H1 (cell line): ENCODE measurements at regions not wholly inside any gene's neighbourhood (a gene's known extent, or its start where the extent isn't known, plus 50 kb on each side); places are given as distances from the start of the nearest gene placed in this dataset.

Experiments
- CTCF ChIA-PET: fragments of 300-600 bp; sonication (Branson Sonifier 250); formaldehyde crosslinking; loops from one replicate; lab custom pipeline; 2021; ENCODE audit not compliant: partially characterized antibody; lab: Charles Lee
- POLR2A ChIA-PET: fragments of 300-600 bp; sonication (Branson Sonifier 250); formaldehyde crosslinking; loops from one replicate; lab custom pipeline; 2021; ENCODE audit warnings: inconsistent platforms; ENCODE audit not compliant: partially characterized antibody; lab: Charles Lee
- DNase-seq, 2 experiments: peaks; one replicate each; pipeline versions ENCODE4 v3.0.0 to v3.0.0-alpha.2; 2010 to 2022; ENCODE audit warnings: low spot score in 2 of 2, low read depth in 1 of 2, mixed read lengths in 1 of 2
- FAIRE-seq: peaks from 2 replicates; lab custom pipeline; 2011; peaks lifted over from hg19 to GRCh38; lab: Jason Lieb, UNC
- H2AFZ ChIP-seq: 2 replicates; pipeline ENCODE4 v1.8.1; 2012; ENCODE audit warnings: low read length, inconsistent platforms
- H2AK5ac ChIP-seq: 2 replicates; pipeline ENCODE4 v1.6.1; 2013; ENCODE audit warnings: low read depth, low read length
- H2BK120ac ChIP-seq: replicated peaks from 2 replicates; pipeline ENCODE3; 2013; ENCODE audit warnings: low read depth, low read length, inconsistent platforms
- H2BK12ac ChIP-seq: 2 replicates; pipeline ENCODE4 v1.6.1; 2013; ENCODE audit warnings: low read depth, low read length
- H2BK15ac ChIP-seq: 2 replicates; pipeline ENCODE4 v1.6.1; 2013; ENCODE audit warnings: low read length
- H2BK20ac ChIP-seq: 2 replicates; pipeline ENCODE4 v1.6.1; 2013; ENCODE audit warnings: low read length
- H2BK5ac ChIP-seq: 2 replicates; pipeline ENCODE4 v1.6.1; 2013; ENCODE audit warnings: low read depth, low read length
- H3K14ac ChIP-seq: 2 replicates; pipeline ENCODE4 v1.6.1; 2013; ENCODE audit warnings: inconsistent platforms; ENCODE audit not compliant: insufficient read length
- H3K18ac ChIP-seq: 2 replicates; pipeline ENCODE4 v1.6.1; 2013; ENCODE audit warnings: low read length; ENCODE audit errors: extremely low read depth
- H3K23ac ChIP-seq: 2 replicates; pipeline ENCODE4 v1.6.1; 2013; ENCODE audit warnings: inconsistent platforms; ENCODE audit not compliant: insufficient read length
- H3K23me2 ChIP-seq: 2 replicates; pipeline ENCODE4 v1.6.1; 2013; ENCODE audit warnings: low read depth, low read length
- H3K27ac ChIP-seq: 2 replicates; pipeline ENCODE4 v1.6.1; 2011; ENCODE audit warnings: low read depth, low read length, inconsistent platforms
- H3K27me3 ChIP-seq, 4 experiments: replicated peaks in 1 of 4; 1 replicate in 1 of 4; 2 replicates in 3 of 4; pipeline versions ENCODE4 v1.6.1 to v1.8.1; 2011 to 2013; ENCODE audit warnings: low read length in 3 of 4, mild to moderate bottlenecking in 3 of 4, inconsistent platforms in 2 of 4, mixed read lengths in 2 of 4, moderate library complexity in 1 of 4; ENCODE audit not compliant: control insufficient read depth in 3 of 4, insufficient read depth in 3 of 4; ENCODE audit errors: extremely low read depth in 1 of 4
- H3K36me3 ChIP-seq, 4 experiments: 2 replicates each; pipeline versions ENCODE4 v1.6.1 to v1.8.1; 2011 to 2013; ENCODE audit warnings: mild to moderate bottlenecking in 4 of 4, low read length in 3 of 4, moderate library complexity in 2 of 4, control low read depth in 1 of 4, inconsistent platforms in 1 of 4; ENCODE audit not compliant: insufficient read depth in 4 of 4, control insufficient read depth in 2 of 4
- H3K4ac ChIP-seq: replicated peaks from 2 replicates; pipeline ENCODE3; 2013; ENCODE audit warnings: low read length, low read depth, mixed read lengths, inconsistent platforms; ENCODE audit not compliant: insufficient read length
- H3K4me1 ChIP-seq, 4 experiments: replicated peaks in 1 of 4; 1 replicate in 1 of 4; 2 replicates in 3 of 4; pipeline versions ENCODE4 v1.6.1 to v1.8.1; 2011 to 2013; ENCODE audit warnings: low read length in 3 of 4, inconsistent platforms in 2 of 4, mixed read lengths in 1 of 4; ENCODE audit not compliant: insufficient read depth in 4 of 4, control insufficient read depth in 3 of 4
- H3K4me2 ChIP-seq, 2 experiments: 2 replicates each; pipeline versions ENCODE4 v1.6.1 to v1.8.1; 2011 to 2013; ENCODE audit warnings: low read depth in 2 of 2, low read length in 2 of 2, control low read depth in 1 of 2, inconsistent platforms in 1 of 2, mild to moderate bottlenecking in 1 of 2; ENCODE audit not compliant: insufficient read depth in 1 of 2
- H3K4me3 ChIP-seq, 4 experiments: fragments of 200-600, 300-600 bp in 1 of 4; sonication (generic), shearing (Covaris generic), sonication (Bioruptor Twin) in 1 of 4; 2 replicates each; pipeline versions ENCODE4 v1.5.1 to v1.8.1; 2011 to 2016; ENCODE audit warnings: low read length in 4 of 4, low read depth in 3 of 4, control low read depth in 2 of 4, inconsistent platforms in 2 of 4, mild to moderate bottlenecking in 2 of 4, mixed read lengths in 1 of 4, moderate library complexity in 1 of 4; ENCODE audit not compliant: insufficient read depth in 2 of 4; ENCODE audit errors: extremely low read depth in 1 of 4
- H3K56ac ChIP-seq: replicated peaks from 2 replicates; pipeline ENCODE3; 2013; ENCODE audit warnings: low read depth, mild to moderate bottlenecking, mixed read lengths, low read length, inconsistent platforms; ENCODE audit not compliant: insufficient read length
- H3K79me1 ChIP-seq: 2 replicates; pipeline ENCODE4 v1.6.1; 2013; ENCODE audit warnings: low read depth, low read length, control low read depth
- H3K79me2 ChIP-seq, 2 experiments: 2 replicates each; pipeline versions ENCODE4 v1.6.1 to v1.8.1; 2012 to 2013; ENCODE audit warnings: low read length in 2 of 2, mild to moderate bottlenecking in 2 of 2, inconsistent platforms in 1 of 2; ENCODE audit not compliant: insufficient read depth in 2 of 2, control insufficient read depth in 1 of 2
- H3K9ac ChIP-seq, 4 experiments: replicated peaks in 1 of 4; 1 replicate in 1 of 4; 2 replicates in 3 of 4; pipeline versions ENCODE4 v1.6.1 to v1.8.1; 2011 to 2013; ENCODE audit warnings: low read depth in 3 of 4, low read length in 3 of 4, control low read depth in 2 of 4, mild to moderate bottlenecking in 2 of 4, moderate library complexity in 2 of 4, inconsistent platforms in 1 of 4; ENCODE audit errors: extremely low read depth in 1 of 4
- H3K9me3 ChIP-seq, 2 experiments: 2 replicates each; pipeline versions ENCODE4 v1.6.1 to v1.8.1; 2012 to 2013; ENCODE audit warnings: mild to moderate bottlenecking in 2 of 2, moderate library complexity in 2 of 2, control low read depth in 1 of 2, inconsistent platforms in 1 of 2, low read depth in 1 of 2, low read length in 1 of 2, mixed read lengths in 1 of 2; ENCODE audit not compliant: insufficient read depth in 2 of 2
- H4K20me1 ChIP-seq, 2 experiments: replicated peaks in 1 of 2; 2 replicates each; pipeline versions ENCODE3 to v1.8.1; 2011 to 2013; ENCODE audit warnings: inconsistent platforms in 2 of 2, low read length in 2 of 2, mild to moderate bottlenecking in 1 of 2; ENCODE audit not compliant: insufficient read depth in 2 of 2, control insufficient read depth in 1 of 2
- H4K5ac ChIP-seq: 2 replicates; pipeline ENCODE4 v1.6.1; 2013; ENCODE audit warnings: low read length, low read depth, mixed read lengths, inconsistent platforms; ENCODE audit not compliant: insufficient read length
- H4K8ac ChIP-seq: 2 replicates; pipeline ENCODE4 v1.8.0; 2013; ENCODE audit warnings: mild to moderate bottlenecking, moderate library complexity, low read length, inconsistent platforms; ENCODE audit not compliant: insufficient read depth; ENCODE audit errors: extremely low read depth
- H4K91ac ChIP-seq: replicated peaks from 2 replicates; pipeline ENCODE3; 2013; ENCODE audit warnings: low read length, mixed read lengths, inconsistent platforms; ENCODE audit not compliant: insufficient read length
- ATF3 ChIP-seq: IDR thresholded peaks from 2 replicates; pipeline ENCODE4 v1.6.1; 2011; ENCODE audit warnings: low read depth, mild to moderate bottlenecking, low read length; ENCODE audit not compliant: insufficient read depth
- CHD2 ChIP-seq: IDR thresholded peaks from 2 replicates; pipeline ENCODE4 v1.6.1; 2012; ENCODE audit warnings: low read length, improper control_type of control experiment
- CTCF ChIP-seq, 3 experiments: IDR thresholded peaks; 1 replicate in 2 of 3; 2 replicates in 1 of 3; pipeline versions ENCODE4 v1.5.1 to v1.6.1; 2011; ENCODE audit warnings: low read length in 3 of 3, mild to moderate bottlenecking in 3 of 3, inconsistent platforms in 2 of 3, low read depth in 1 of 3, moderate library complexity in 1 of 3; ENCODE audit not compliant: insufficient read depth in 1 of 3; ENCODE audit errors: control extremely low read depth in 1 of 3
- MAX ChIP-seq: IDR thresholded peaks from 2 replicates; pipeline ENCODE4 v1.6.1; 2012; ENCODE audit warnings: inconsistent platforms
- RAD21 ChIP-seq, 2 experiments: IDR thresholded peaks in 1 of 2; conservative IDR thresholded peaks in 1 of 2; 2 replicates each; pipeline ENCODE4 v1.6.1; 2011; ENCODE audit warnings: low read depth in 2 of 2, low read length in 2 of 2, improper control_type of control experiment in 1 of 2, inconsistent platforms in 1 of 2, mild to moderate bottlenecking in 1 of 2, moderate library complexity in 1 of 2
- YY1 ChIP-seq: IDR thresholded peaks from 2 replicates; pipeline ENCODE4 v1.6.1; 2011; ENCODE audit warnings: low read depth, mild to moderate bottlenecking, low read length
- WGBS, 2 experiments: shearing (Covaris generic) in 1 of 2; methylation state at CpG; one replicate each; pipeline versions ENCODE4 v1.1.6 to v1.1.7; 2013 to 2015; ENCODE audit warnings: low lambda C conversion rate in 2 of 2, mixed read lengths in 2 of 2, inconsistent platforms in 1 of 2, low coverage in 1 of 2, missing lambda C conversion rate in 1 of 2; ENCODE audit not compliant: insufficient replicate concordance in 2 of 2, insufficient coverage in 1 of 2, insufficient read length in 1 of 2; ENCODE audit errors: extremely low coverage in 1 of 2, missing lambda C conversion rate in 1 of 2; 5-methylcytosine and 5-hydroxymethylcytosine counted together

GRCh38 chr5:92222449-92222848 is 839.3 kb upstream of the ARRDC3 start:
- CTCF ChIA-PET = interaction anchor here (1.0 to 2.3 kb wide), 6 partner anchors 9 to 596 kb away, joined by 3 to 16 read pairs (median 4); no protein-coding TSS in a partner anchor

More at GRCh38 chr5:92222449-92222848, 839.3 kb upstream of the ARRDC3 start:
- Histone ChIP-seq H3K79me2 (no peaks in the 10 kb centered on the region), H3K9ac (no peak overlapping the region), H3K4me3 (no peak overlapping the region), H3K56ac (no peak overlapping the region), H3K23me2 (no peaks in the 10 kb centered on the region), H3K4me1 (no peaks in the 10 kb centered on the region), H4K5ac (no peak overlapping the region), H3K79me1 (no peaks in the 10 kb centered on the region), H3K9me3 (peaks cover 13 to 15% of the 10 kb centered on the region in 2 experiments; a peak in 3 of 4 replicates), H2BK15ac (no peak overlapping the region), H3K4me2 (no peak overlapping the region), H3K23ac (no peak overlapping the region), H4K20me1 (no peaks in the 10 kb centered on the region), H3K27me3 (no peaks in the 10 kb centered on the region), H3K27ac (no peak overlapping the region), H3K4ac (no peak overlapping the region), H4K91ac (no peak overlapping the region), H2BK20ac (no peak overlapping the region), H3K14ac (no peak overlapping the region), H3K18ac (no peak overlapping the region), H3K36me3 (0 out of 8 replicates have a peak, but pooled peaks cover 0 to 5% (median 1%) of the 10 kb centered on the region in 4 experiments), H2BK5ac (no peak overlapping the region), H2AK5ac (no peak overlapping the region), H2BK12ac (no peak overlapping the region), H2AFZ (no peak overlapping the region), H4K8ac (peak overlapping the region; percentile 38; the same call in 1 of the 2 replicates), H2BK120ac (no peak overlapping the region)
- FAIRE-seq = no peak
- DNase-seq = no peak
- 83% methylated on average over 1 of the region's 1 CpG; no CpG with 5 or more reads in 1 of the 2 experiments for WGBS, 2 experiments
- POLR2A ChIA-PET = interaction anchor here (1.7 kb wide), 1 partner anchor 23 kb away, joined by 4 read pairs; no protein-coding TSS in a partner anchor
- TF ChIP-seq ATF3 = no peak
- TF ChIP-seq YY1 = 0 out of 2 replicates have a peak, but pooled peaks have one; percentile 24
- peak; percentile 18 to 50 (median 50) for TF ChIP-seq CTCF (IDR thresholded peaks at IDR 0.05; ENCODE audit: control extremely low read depth in 1 of 3, insufficient read depth in 1 of 3, low read depth in 1 of 3, low read length in 3 of 3)
- TF ChIP-seq CHD2 = no peak
- TF ChIP-seq MAX = no peak
- peak; percentile 75 to 84 for TF ChIP-seq RAD21 (IDR thresholded peaks at IDR 0.05 in 1 of 2, conservative IDR thresholded peaks at IDR 0.05 in 1 of 2; ENCODE audit: low read depth in 2 of 2, low read length in 2 of 2)
